B cell (primary cell): ENCODE measurements at regions not wholly inside any gene's neighbourhood (a gene's known extent, or its start where the extent isn't known, plus 50 kb on each side); places are given as distances from the start of the nearest gene placed in this dataset.

ENCODE experiments used
- ATAC-seq: fragments of 200-7000 bp; cut with Tn5 transposase; one replicate; pipeline ENCODE4 v1.10.0; 2021; ENCODE audit warnings: low read depth, mild to moderate bottlenecking, moderate number of reproducible peaks, moderate library complexity
- CTCF ChIA-PET: fragments of 350-600 bp; sonication (Branson Sonifier 250); formaldehyde crosslinking; loops from one replicate; lab custom pipeline; 2021; ENCODE audit warnings: antibody characterized with exemption, inconsistent platforms; lab: Charles Lee
- POLR2A ChIA-PET: fragments of 350-600 bp; sonication (Branson Sonifier 250); formaldehyde crosslinking; loops from one replicate; lab custom pipeline; 2021; ENCODE audit warnings: antibody characterized with exemption; lab: Charles Lee
- DNase-seq: peaks from one replicate; pipeline ENCODE4 v3.0.0; 2013
- H2AFZ ChIP-seq: 2 replicates; pipeline ENCODE4 v1.6.1; 2012; ENCODE audit warnings: mild to moderate bottlenecking, low read depth, low read length; ENCODE audit not compliant: insufficient read depth, poor library complexity, severe bottlenecking
- H3K27ac ChIP-seq, 2 donors: 1 replicate in 1 of 2; 2 replicates in 1 of 2; pipeline ENCODE4 v1.5.1; 2012 to 2013; ENCODE audit warnings: low read length in 2 of 2, mild to moderate bottlenecking in 2 of 2, moderate library complexity in 1 of 2
- H3K27me3 ChIP-seq, 4 experiments: fragments of 200-600 bp in 1 of 4; sonication (generic) in 1 of 4; replicated peaks in 1 of 4; 1 replicate in 2 of 4; 2 replicates in 2 of 4; pipeline versions ENCODE4 v1.6.1 to v1.7.0; 2013 to 2016; ENCODE audit warnings: low read length in 3 of 4, mild to moderate bottlenecking in 2 of 4, mixed read lengths in 1 of 4, moderate library complexity in 1 of 4; ENCODE audit not compliant: insufficient read depth in 4 of 4, control insufficient read depth in 3 of 4; ENCODE audit errors: control extremely low read depth in 1 of 4
- H3K36me3 ChIP-seq, 2 experiments: replicated peaks in 1 of 2; 1 replicate in 1 of 2; 2 replicates in 1 of 2; pipeline versions ENCODE4 v1.6.1 to v1.7.1; 2013; ENCODE audit warnings: low read length in 1 of 2; ENCODE audit not compliant: insufficient read depth in 2 of 2, control insufficient read depth in 1 of 2; ENCODE audit errors: control extremely low read depth in 1 of 2, extremely low read depth in 1 of 2
- H3K4me1 ChIP-seq, 2 donors: fragments of 200-600 bp in 1 of 2; sonication (generic) in 1 of 2; 1 replicate in 1 of 2; 2 replicates in 1 of 2; pipeline versions ENCODE4 v1.5.1 to v1.6.1; 2013 to 2017; ENCODE audit warnings: low read length in 2 of 2; ENCODE audit not compliant: control insufficient read depth in 2 of 2, insufficient read depth in 2 of 2
- H3K4me2 ChIP-seq: replicated peaks from 2 replicates; pipeline ENCODE3; 2012; ENCODE audit warnings: mild to moderate bottlenecking, low read depth, low read length; ENCODE audit not compliant: poor library complexity, severe bottlenecking
- H3K4me3 ChIP-seq, 5 experiments: fragments of 200-600 bp in 1 of 5; sonication (generic) in 1 of 5; 1 replicate in 3 of 5; 2 replicates in 2 of 5; pipeline versions ENCODE4 v1.5.1 to v1.7.0; 2011 to 2016; ENCODE audit warnings: low read length in 4 of 5, mild to moderate bottlenecking in 4 of 5, low read depth in 2 of 5, control low read depth in 1 of 5, moderate library complexity in 1 of 5; ENCODE audit not compliant: insufficient read depth in 1 of 5; ENCODE audit errors: control extremely low read depth in 1 of 5, extremely low read depth in 1 of 5
- H3K79me2 ChIP-seq: fragments of 200-600 bp; sonication (generic); one replicate; pipeline ENCODE4 v1.6.0; 2016; ENCODE audit warnings: low read length; ENCODE audit not compliant: control insufficient read depth, insufficient read depth
- H3K9ac ChIP-seq: fragments of 200-600 bp; sonication (generic); 2 replicates; pipeline ENCODE4 v1.6.1; 2017; ENCODE audit warnings: mild to moderate bottlenecking, low read length, moderate library complexity
- H3K9me3 ChIP-seq, 3 donors: one replicate each; pipeline versions ENCODE4 v1.6.1 to v1.7.1; 2013; ENCODE audit warnings: low read length in 2 of 3; ENCODE audit not compliant: control insufficient read depth in 2 of 3, insufficient read depth in 1 of 3; ENCODE audit errors: control extremely low read depth in 1 of 3
- H4K20me1 ChIP-seq: 2 replicates; pipeline ENCODE4 v1.6.0; 2012; ENCODE audit warnings: mild to moderate bottlenecking, low read length; ENCODE audit not compliant: insufficient read depth, control insufficient read depth, poor library complexity, severe bottlenecking
- H3K27ac Mint-ChIP-seq: one replicate; pipeline ENCODE4 v1.8.0; 2021; ENCODE audit warnings: mixed read lengths
- H3K27me3 Mint-ChIP-seq: one replicate; pipeline ENCODE4 v1.8.0; 2021; ENCODE audit warnings: mixed read lengths
- H3K4me1 Mint-ChIP-seq: one replicate; pipeline ENCODE4 v1.8.0; 2021; ENCODE audit warnings: mixed read lengths
- H3K4me3 Mint-ChIP-seq: one replicate; pipeline ENCODE4 v1.8.0; 2021; ENCODE audit warnings: mixed read lengths
- H3K9me3 Mint-ChIP-seq: one replicate; pipeline ENCODE4 v1.8.0; 2022; ENCODE audit warnings: mixed read lengths; ENCODE audit not compliant: insufficient read depth
- CTCF ChIP-seq: fragments of 200-600 bp; IDR thresholded peaks from one replicate; pipeline ENCODE4 v1.8.0; 2022; ENCODE audit warnings: antibody characterized with exemption, mild to moderate bottlenecking
- EZH2 ChIP-seq: IDR thresholded peaks from 2 replicates; pipeline ENCODE4 v1.6.1; 2012; ENCODE audit warnings: borderline replicate concordance, low read depth, mild to moderate bottlenecking, moderate library complexity, low read length; ENCODE audit not compliant: insufficient read depth, poor library complexity, severe bottlenecking
- WGBS: methylation state at CpG from one replicate; pipeline ENCODE4 v1.1.5; 2013; ENCODE audit warnings: missing lambda C conversion rate; ENCODE audit not compliant: insufficient coverage; 5-methylcytosine and 5-hydroxymethylcytosine counted together
- intact Hi-C: fragments of 100-400 bp; cut with micrococcal nuclease; formaldehyde crosslinking; loops from one replicate; pipeline ENCODE4 v1.10.0; 2022

GRCh38 chr18:1240701-1241100, 336.0 kb downstream of the ADCYAP1 start:
- ChIA-PET POLR2A (no interaction called here), CTCF (interaction anchor here (1.0 kb wide), 1 partner anchor 10 kb away, joined by 3 read pairs; no protein-coding TSS in a partner anchor)
- Mint-ChIP-seq H3K4me1 (no peaks in the 10 kb centered on the region), H3K27me3 (no peaks in the 10 kb centered on the region), H3K4me3 (no peak overlapping the region), H3K27ac (no peak overlapping the region), H3K9me3 (no peaks in the 10 kb centered on the region)
- H3K4me3 ChIP-seq: no peak overlapping the region
- TF ChIP-seq CTCF (no peak), EZH2 (no peak)
- H3K4me1 ChIP-seq: no peaks in the 10 kb centered on the region
- H3K9me3 ChIP-seq: peaks cover 0 to 1% (median 0%) of the 10 kb centered on the region in 3 donors
- no peaks in the 10 kb centered on the region for H3K79me2 ChIP-seq
- ATAC-seq: no peak
- DNase-seq: no peak
- H2AFZ ChIP-seq: no peak overlapping the region
- no peak overlapping the region for H3K4me2 ChIP-seq
- H3K9ac ChIP-seq: no peak overlapping the region
- H4K20me1 ChIP-seq: no peaks in the 10 kb centered on the region
- H3K36me3 ChIP-seq: no peaks in the 10 kb centered on the region
- intact Hi-C loops: no loop called here
- H3K27ac ChIP-seq: no peak overlapping the region
- H3K27me3 ChIP-seq: no peaks in the 10 kb centered on the region
- no CpG with 5 or more reads among the region's 4 CpGs for WGBS

DNA sequence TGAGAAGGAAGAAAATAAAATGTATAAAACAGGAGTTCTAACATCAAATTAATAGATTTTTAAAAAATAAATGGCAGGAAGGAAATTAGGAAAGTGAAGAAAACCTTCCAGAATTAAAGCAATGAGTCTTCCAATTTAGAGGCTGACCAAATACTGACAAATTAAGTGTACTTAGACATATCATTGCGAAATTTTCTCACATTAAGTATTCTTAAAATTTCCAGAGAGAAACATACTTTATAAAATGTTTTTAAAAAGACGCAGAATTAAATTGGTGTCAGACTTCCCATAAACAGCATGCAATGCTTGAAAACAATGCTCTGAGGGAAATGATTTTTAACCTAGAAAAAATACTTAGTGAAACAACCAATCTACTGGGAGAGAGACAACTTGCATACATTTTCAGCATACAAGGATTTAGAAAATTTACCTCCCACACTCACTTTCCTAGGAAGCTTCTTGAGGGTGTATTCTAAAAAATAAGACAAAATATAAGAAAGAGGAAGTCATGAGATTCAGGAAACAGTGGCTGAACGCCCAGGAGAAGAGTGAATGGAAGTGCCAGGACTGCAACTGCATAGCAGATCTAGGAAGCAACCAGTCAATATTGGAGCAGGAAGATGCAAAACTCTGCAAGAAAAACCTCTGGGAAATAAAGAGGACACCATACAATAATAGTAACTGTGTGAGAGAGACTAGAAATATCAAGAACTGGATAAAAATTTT, 339.9 kb downstream of the ADCYAP1 start:
- Histone ChIP-seq H3K79me2 (no peaks in the 10 kb centered on the region), H3K4me2 (no peak overlapping the region), H3K4me1 (no peaks in the 10 kb centered on the region), H3K27ac (no peak overlapping the region), H3K4me3 (no peak overlapping the region), H4K20me1 (no peaks in the 10 kb centered on the region), H3K27me3 (no peaks in the 10 kb centered on the region), H3K9ac (no peak overlapping the region), H3K36me3 (no peaks in the 10 kb centered on the region), H3K9me3 (no peaks in the 10 kb centered on the region), H2AFZ (no peak overlapping the region)
- no peak for TF ChIP-seq CTCF
- TF ChIP-seq EZH2: no peak
- ATAC-seq: no peak
- Mint-ChIP-seq H3K27ac (no peak overlapping the region), H3K4me3 (no peak overlapping the region), H3K9me3 (no peaks in the 10 kb centered on the region), H3K4me1 (no peaks in the 10 kb centered on the region), H3K27me3 (no peaks in the 10 kb centered on the region)
- intact Hi-C loops: no loop called here
- CTCF ChIA-PET: no interaction called here
- POLR2A ChIA-PET: no interaction called here
- DNase-seq: no peak
- WGBS: 0% methylated on average over 1 of the region's 3 CpGs
